IPS-NIHi11 (cell line): ENCODE measurements at regions not wholly inside any gene's neighbourhood (a gene's known extent, or its start where the extent isn't known, plus 50 kb on each side); places are given as distances from the start of the nearest gene placed in this dataset.
"Not testable (repeated sequence)": the region's sequence is repeated elsewhere in the genome, so short reads cannot be mapped to it uniquely, and the experiment has no call there.

ENCODE experiments used
- DNase-seq: peaks from one replicate; pipeline ENCODE4 v3.0.0; 2012; ENCODE audit warnings: mixed read lengths, low spot score

DNA sequence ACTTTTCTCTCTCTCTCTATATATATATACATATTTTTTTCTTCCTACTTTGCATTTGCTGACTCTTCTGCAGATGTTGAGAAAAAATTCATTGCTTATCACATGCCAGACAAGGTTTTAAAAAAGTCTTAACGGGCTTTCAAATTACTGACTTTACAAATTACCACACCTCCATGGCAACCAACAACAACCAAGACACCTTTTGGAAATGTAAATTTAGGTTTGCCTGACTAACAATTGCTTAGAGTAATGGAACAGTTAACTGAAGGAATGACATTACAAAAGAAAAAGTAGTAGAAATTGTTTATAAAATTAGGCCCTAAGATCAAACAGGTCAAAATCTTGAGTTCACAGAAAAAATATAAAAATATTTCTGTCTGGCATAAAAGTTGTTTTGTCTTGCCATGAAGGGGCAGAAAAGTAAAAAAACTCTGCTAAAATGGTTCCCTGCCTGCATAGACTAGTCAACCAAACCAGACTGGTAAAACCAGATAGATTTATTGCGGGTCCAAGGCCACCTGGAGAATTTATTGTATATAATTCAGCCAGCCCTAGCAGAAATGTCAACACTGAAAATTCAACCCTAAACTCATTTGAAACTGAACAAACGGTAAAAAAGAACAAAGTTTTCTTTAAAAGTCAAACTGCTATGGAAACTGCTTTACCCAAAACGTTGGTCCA lies 92.8 kb upstream of the FRMD1 start:
- no peak for DNase-seq

GRCh38 chr6:168170841-168171601 lies 92.0 kb upstream of the FRMD1 start:
- DNase-seq, result no peak

- no peak for DNase-seq
These were observed 90.6 kb upstream of the FRMD1 start for GRCh38 chr6:168169624-168170023.

GRCh38 chr6:168168936-168169335 lies 89.9 kb upstream of the FRMD1 start:
- DNase-seq, result not testable (repeated sequence)

DNA sequence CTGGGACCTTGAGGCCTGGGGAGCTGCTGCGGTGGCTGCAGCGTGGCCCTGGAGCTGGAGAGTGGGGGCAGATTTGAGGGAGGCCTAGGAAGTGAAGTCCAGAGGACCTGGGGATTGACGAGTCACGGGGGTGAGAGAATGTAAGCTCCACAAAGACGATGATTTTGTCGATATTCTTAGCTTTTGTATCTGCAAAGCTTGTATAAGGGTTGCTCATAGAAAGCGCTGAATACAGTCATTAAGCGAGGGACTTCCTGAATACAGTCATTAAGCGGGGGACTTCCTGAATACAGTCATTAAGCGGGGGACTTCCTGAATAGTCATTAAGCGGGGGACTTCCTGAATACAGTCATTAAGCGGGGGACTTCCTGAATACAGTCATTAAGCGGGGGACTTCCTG lies 89.3 kb upstream of the FRMD1 start:
- not testable (repeated sequence) for DNase-seq

DNA sequence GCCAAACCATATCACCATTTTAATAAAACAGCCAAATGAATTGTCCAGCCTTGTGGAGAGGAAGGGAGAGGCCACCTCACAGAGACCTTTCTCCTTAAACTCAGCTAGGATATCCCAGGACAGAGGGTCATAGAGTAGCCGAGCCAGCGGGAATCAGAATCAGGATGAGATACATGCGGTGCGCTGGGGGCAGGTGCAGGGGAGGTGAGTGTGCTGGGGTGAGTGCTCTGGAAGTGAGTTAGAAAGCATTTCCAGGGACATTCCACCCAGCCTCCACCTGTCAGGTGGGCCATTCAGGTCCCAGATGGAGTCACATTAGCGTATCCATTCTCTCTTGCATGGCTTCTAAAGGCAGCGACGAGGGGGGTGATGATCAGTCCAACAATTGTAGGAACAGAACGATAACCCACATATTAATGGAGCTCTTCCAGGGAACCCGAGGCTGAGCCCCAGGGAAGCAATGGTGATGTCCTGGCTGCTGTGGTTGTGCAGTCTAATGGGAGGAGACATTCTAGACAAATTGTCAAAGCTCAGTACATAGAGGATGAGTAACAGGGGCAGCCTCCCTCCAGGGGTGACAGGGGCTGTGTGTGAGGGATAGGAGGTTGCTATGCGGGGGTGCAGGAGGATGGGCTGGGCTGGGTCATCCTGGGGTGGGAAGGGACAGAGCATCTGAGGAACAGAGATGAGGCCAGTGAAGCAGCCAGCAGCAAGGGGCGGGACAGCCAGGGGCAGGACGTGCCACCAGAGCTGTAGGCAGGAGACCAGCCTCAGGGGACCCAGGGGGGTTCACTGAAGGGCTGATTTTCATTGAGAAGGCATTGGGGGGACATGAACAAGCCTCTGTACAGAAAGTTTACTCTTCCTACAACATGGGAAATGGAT lies 88.7 kb upstream of the FRMD1 start:
- DNase-seq, result no peak

DNA sequence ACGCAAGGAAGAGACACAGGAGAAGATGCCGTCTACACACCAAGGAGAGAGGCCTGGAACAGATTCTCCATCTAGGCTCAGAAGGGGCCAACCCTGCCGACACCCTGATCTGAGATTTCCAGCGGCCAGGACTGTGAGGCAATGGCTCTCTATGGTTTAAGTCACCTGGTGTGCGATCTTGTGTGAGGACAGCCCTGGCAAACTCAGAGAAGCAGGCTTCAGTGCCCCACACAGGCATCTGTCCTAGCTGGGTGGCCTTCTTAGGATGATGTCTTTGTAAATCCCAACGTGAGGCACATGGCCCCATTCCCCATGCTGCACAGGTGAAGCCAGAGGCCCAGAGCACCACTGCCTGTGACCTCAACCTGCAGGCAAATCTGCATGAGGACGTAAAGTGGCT lies 87.6 kb upstream of the FRMD1 start:
- no peak for DNase-seq

DNA sequence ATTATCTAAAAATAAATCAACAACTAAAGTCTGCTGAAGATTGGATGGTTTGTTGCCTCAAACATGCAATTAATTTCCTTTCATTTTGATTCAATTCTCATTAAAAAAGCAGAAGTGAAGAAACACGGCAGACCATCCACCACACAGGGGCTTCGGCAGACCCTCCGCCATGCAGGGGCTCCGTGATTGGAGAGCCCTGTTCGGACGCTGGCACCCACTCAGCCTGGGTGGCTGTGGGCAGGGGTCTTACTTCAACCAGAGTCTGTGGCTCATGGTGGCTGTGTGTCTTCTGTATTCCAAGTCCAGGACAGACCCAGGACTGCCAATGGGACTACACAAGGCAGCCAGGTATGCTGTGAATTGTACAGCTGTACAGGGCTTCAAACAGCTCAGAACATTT lies 86.9 kb upstream of the FRMD1 start:
- no peak for DNase-seq

- no peak for DNase-seq
These were observed 86.4 kb upstream of the FRMD1 start for GRCh38 chr6:168165373-168165772.

GRCh38 chr6:168164462-168165061 lies 85.5 kb upstream of the FRMD1 start:
- DNase-seq, result no peak

- DNase-seq, result no peak
These were observed 84.2 kb upstream of the FRMD1 start for GRCh38 chr6:168163096-168163731.

- DNase-seq, result no peak
These were observed 83.4 kb upstream of the FRMD1 start for GRCh38 chr6:168162366-168162765.

- DNase-seq, result no peak
These were observed 82.3 kb upstream of the FRMD1 start for GRCh38 chr6:168161371-168161750.

GRCh38 chr6:168160506-168161370 lies 81.7 kb upstream of the FRMD1 start:
- no peak for DNase-seq

DNA sequence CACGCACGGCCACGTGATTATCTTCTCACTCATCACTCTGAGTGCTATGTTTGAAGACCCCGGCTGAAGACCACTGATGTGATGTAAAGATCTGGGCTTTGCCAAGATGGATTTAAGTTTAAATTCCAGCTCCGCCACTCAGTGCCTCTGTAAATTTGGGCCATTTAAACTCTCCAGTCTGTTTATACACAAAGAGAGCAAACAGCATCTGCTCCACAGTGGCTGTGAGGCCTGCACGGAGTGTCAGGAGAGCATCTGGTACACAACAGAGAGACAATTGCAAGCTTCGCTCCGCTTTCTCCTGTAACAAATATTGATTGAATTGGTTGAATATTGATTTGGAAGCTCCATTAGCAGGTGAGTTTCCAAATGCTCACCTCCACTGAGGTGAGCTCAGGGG lies 80.5 kb upstream of the FRMD1 start:
- no peak for DNase-seq

- DNase-seq, result no peak
These were observed 80.0 kb upstream of the FRMD1 start for GRCh38 chr6:168158980-168159349.

DNA sequence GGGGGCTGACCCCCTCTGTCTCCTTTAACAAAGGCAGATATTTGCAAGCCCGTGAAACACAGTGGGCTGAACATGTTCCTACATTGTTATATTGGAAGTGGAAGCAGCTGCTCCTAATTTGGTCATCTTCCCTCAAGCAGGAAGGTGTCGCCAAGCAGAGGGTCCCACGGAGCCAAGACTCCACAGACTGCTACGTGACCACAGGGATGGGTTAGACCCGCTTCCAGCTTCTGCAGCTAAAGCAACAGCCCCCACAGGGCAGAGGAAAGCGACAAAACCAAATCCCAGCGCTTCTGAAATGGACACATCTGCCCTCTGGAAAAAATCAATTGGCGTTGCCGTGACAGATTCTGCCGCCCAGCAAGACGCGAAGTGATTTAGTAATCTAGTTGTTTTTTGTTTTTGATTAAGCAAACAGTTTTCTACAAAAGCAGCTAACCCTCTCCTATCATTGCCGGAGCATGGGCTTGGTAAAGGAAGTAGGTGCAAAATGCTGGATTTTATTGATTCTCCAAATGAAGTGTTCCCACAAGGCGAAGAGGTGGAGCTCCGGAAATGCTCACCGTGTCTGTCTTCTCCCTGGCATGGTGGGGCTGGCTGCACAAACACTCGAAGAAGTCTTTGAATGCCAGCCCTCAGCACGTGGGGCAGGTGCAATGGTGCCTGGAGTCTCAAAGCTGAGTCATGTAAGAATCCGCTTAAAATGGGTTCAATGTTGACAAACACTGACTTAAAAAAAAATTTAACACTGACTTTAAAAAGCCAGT lies 79.4 kb upstream of the FRMD1 start:
- DNase-seq, result no peak

- DNase-seq, result peak; percentile 45
These were observed 78.5 kb upstream of the FRMD1 start for GRCh38 chr6:168157272-168158212.

GRCh38 chr6:168156742-168157265 lies 77.8 kb upstream of the FRMD1 start:
- no peak for DNase-seq
